Neuronal stem cell (in vitro differentiated cells): ENCODE measurements at regions not wholly inside any gene's neighbourhood (a gene's known extent, or its start where the extent isn't known, plus 50 kb on each side); places are given as distances from the start of the nearest gene placed in this dataset.

Experiments used
- DNase-seq: peaks from one replicate; pipeline ENCODE4 v3.0.0-alpha.2; 2013; ENCODE audit warnings: low spot score
- H2AFZ ChIP-seq: one replicate; pipeline ENCODE4 v1.6.1; 2013; ENCODE audit warnings: mild to moderate bottlenecking, low read length, inconsistent platforms
- H2AK5ac ChIP-seq: 2 replicates; pipeline ENCODE4 v1.6.1; 2013; ENCODE audit warnings: low read depth, mild to moderate bottlenecking, inconsistent platforms, low read length, moderate library complexity, mixed read lengths
- H2BK120ac ChIP-seq: 2 replicates; pipeline ENCODE4 v1.6.1; 2013; ENCODE audit warnings: low read depth, mild to moderate bottlenecking, inconsistent platforms, low read length, moderate library complexity, mixed read lengths
- H2BK12ac ChIP-seq: one replicate; pipeline ENCODE4 v1.6.1; 2013; ENCODE audit warnings: low read length, inconsistent platforms
- H2BK15ac ChIP-seq: 2 replicates; pipeline ENCODE4 v1.6.1; 2013; ENCODE audit warnings: mild to moderate bottlenecking, low read length, inconsistent platforms, mixed read lengths
- H2BK5ac ChIP-seq: one replicate; pipeline ENCODE4 v1.6.1; 2013; ENCODE audit warnings: inconsistent platforms, mild to moderate bottlenecking, low read length, moderate library complexity
- H3K14ac ChIP-seq: one replicate; pipeline ENCODE4 v1.6.1; 2013; ENCODE audit warnings: low read length, inconsistent platforms
- H3K18ac ChIP-seq: 2 replicates; pipeline ENCODE4 v1.6.1; 2013; ENCODE audit warnings: low read length, inconsistent platforms
- H3K23ac ChIP-seq: 2 replicates; pipeline ENCODE4 v1.6.1; 2013; ENCODE audit warnings: low read depth, mild to moderate bottlenecking, mixed read lengths, low read length, inconsistent platforms; ENCODE audit not compliant: poor library complexity
- H3K27ac ChIP-seq: replicated peaks from 3 replicates; pipeline ENCODE4 v1.5.1; 2013; ENCODE audit warnings: low read length, inconsistent platforms
- H3K27me3 ChIP-seq, 3 experiments: 2 replicates each; pipeline ENCODE4 v1.6.1; 2013; ENCODE audit warnings: low read length in 3 of 3, mild to moderate bottlenecking in 2 of 3, inconsistent platforms in 1 of 3, low read depth in 1 of 3, mixed read lengths in 1 of 3, moderate library complexity in 1 of 3; ENCODE audit not compliant: control insufficient read depth in 3 of 3, insufficient read depth in 3 of 3
- H3K36me3 ChIP-seq, 2 donors: replicated peaks in 1 of 2; 2 replicates each; pipeline ENCODE4 v1.6.1; 2013; ENCODE audit warnings: low read length in 2 of 2; ENCODE audit not compliant: control insufficient read depth in 2 of 2, insufficient read depth in 2 of 2
- H3K4ac ChIP-seq: 2 replicates; pipeline ENCODE4 v1.6.1; 2013; ENCODE audit warnings: inconsistent platforms, mild to moderate bottlenecking, low read length, moderate library complexity
- H3K4me1 ChIP-seq, 2 donors: 1 replicate in 1 of 2; 2 replicates in 1 of 2; pipeline ENCODE4 v1.6.1; 2013; ENCODE audit warnings: low read length in 2 of 2, low read depth in 1 of 2; ENCODE audit not compliant: control insufficient read depth in 2 of 2, insufficient read depth in 1 of 2
- H3K4me2 ChIP-seq: one replicate; pipeline ENCODE4 v1.6.1; 2013; ENCODE audit warnings: mild to moderate bottlenecking, low read length, inconsistent platforms; ENCODE audit not compliant: insufficient read depth, poor library complexity, severe bottlenecking
- H3K4me3 ChIP-seq, 2 donors: 2 replicates each; pipeline ENCODE4 v1.5.1; 2013; ENCODE audit warnings: low read length in 2 of 2, mild to moderate bottlenecking in 2 of 2, inconsistent platforms in 1 of 2, moderate library complexity in 1 of 2
- H3K79me1 ChIP-seq: one replicate; pipeline ENCODE4 v1.6.1; 2013; ENCODE audit warnings: low read depth, mild to moderate bottlenecking, inconsistent platforms, low read length, moderate library complexity
- H3K9ac ChIP-seq: one replicate; pipeline ENCODE4 v1.6.1; 2013; ENCODE audit warnings: mild to moderate bottlenecking, low read depth, low read length, inconsistent platforms; ENCODE audit not compliant: poor library complexity
- H3K9me3 ChIP-seq, 2 donors: replicated peaks in 1 of 2; 2 replicates each; pipeline versions ENCODE3 to v1.6.1; 2013; ENCODE audit warnings: low read length in 2 of 2, mild to moderate bottlenecking in 2 of 2, inconsistent platforms in 1 of 2, low read depth in 1 of 2, mixed read lengths in 1 of 2, moderate library complexity in 1 of 2; ENCODE audit not compliant: control insufficient read depth in 2 of 2, insufficient read depth in 1 of 2
- H4K8ac ChIP-seq: one replicate; pipeline ENCODE4 v1.6.1; 2013; ENCODE audit warnings: low read depth, mild to moderate bottlenecking, inconsistent platforms, low read length, moderate library complexity
- H4K91ac ChIP-seq: one replicate; pipeline ENCODE4 v1.6.1; 2013; ENCODE audit warnings: low read length, low read depth, mild to moderate bottlenecking, inconsistent platforms; ENCODE audit not compliant: poor library complexity
- WGBS, 2 donors: extraction: QIAGEN DNeasy Blood & Tissue Kit; methylation state at CpG; one replicate each; pipeline ENCODE4 v1.1.7; 2013; ENCODE audit warnings: missing lambda C conversion rate in 2 of 2, mixed read lengths in 1 of 2; ENCODE audit not compliant: insufficient read length in 2 of 2, insufficient replicate concordance in 1 of 2; ENCODE audit errors: extremely low coverage in 2 of 2; 5-methylcytosine and 5-hydroxymethylcytosine counted together

GRCh38 chr3:162517110-162517509 lies 1020.5 kb downstream of the OTOL1 start:
- Histone ChIP-seq H3K4me3 (no peak overlapping the region), H2BK15ac (no peak overlapping the region), H3K4me1 (no peaks in the 10 kb centered on the region)

GRCh38 chr3:162521669-162522068 lies 1025.1 kb downstream of the OTOL1 start:
- Histone ChIP-seq H3K9ac (no peak overlapping the region), H3K27ac (no peak overlapping the region), H2BK5ac (no peak overlapping the region), H3K36me3 (no peaks in the 10 kb centered on the region), H4K8ac (no peak overlapping the region), H2BK12ac (no peak overlapping the region), H3K23ac (no peak overlapping the region), H3K27me3 (no peaks in the 10 kb centered on the region), H2AK5ac (no peak overlapping the region), H2BK120ac (no peak overlapping the region), H3K9me3 (no peaks in the 10 kb centered on the region), H3K4me3 (no peak overlapping the region), H2BK15ac (no peak overlapping the region), H3K4me1 (no peaks in the 10 kb centered on the region), H3K14ac (no peak overlapping the region), H3K79me1 (no peaks in the 10 kb centered on the region), H3K4ac (no peak overlapping the region), H2AFZ (no peak overlapping the region), H4K91ac (no peak overlapping the region), H3K18ac (no peak overlapping the region), H3K4me2 (no peak overlapping the region)
- WGBS, 2 donors, result no CpG with 5 or more reads among the region's 2 CpGs
- no peak for DNase-seq

More at GRCh38 chr3:162517110-162517509, 1020.5 kb downstream of the OTOL1 start:
- H2BK12ac ChIP-seq, result no peak overlapping the region
- H3K79me1 ChIP-seq, result no peaks in the 10 kb centered on the region
- no peak overlapping the region for H3K27ac ChIP-seq
- H3K23ac ChIP-seq, result no peak overlapping the region
- H2BK120ac ChIP-seq, result no peak overlapping the region
- no peak overlapping the region for H3K14ac ChIP-seq
- H3K18ac ChIP-seq, result no peak overlapping the region
- H2BK5ac ChIP-seq, result no peak overlapping the region
- no peak for DNase-seq
- no peaks in the 10 kb centered on the region for H3K27me3 ChIP-seq
- no peak overlapping the region for H3K9ac ChIP-seq
- no peak overlapping the region for H3K4ac ChIP-seq
- H4K91ac ChIP-seq, result no peak overlapping the region
- H3K4me2 ChIP-seq, result no peak overlapping the region
- no peaks in the 10 kb centered on the region for H3K36me3 ChIP-seq
- no peaks in the 10 kb centered on the region for H3K9me3 ChIP-seq
- no peak overlapping the region for H4K8ac ChIP-seq
- no peak overlapping the region for H2AFZ ChIP-seq
- no peak overlapping the region for H2AK5ac ChIP-seq

- H4K91ac ChIP-seq, result no peak overlapping the region
- no peak overlapping the region for H2BK15ac ChIP-seq
- no peak overlapping the region for H3K18ac ChIP-seq
- no peak overlapping the region for H2BK5ac ChIP-seq
- H3K4me3 ChIP-seq, result no peak overlapping the region
- no peak overlapping the region for H3K4ac ChIP-seq
- H3K27me3 ChIP-seq, result no peaks in the 10 kb centered on the region
- H2AFZ ChIP-seq, result peak overlapping the region; percentile 51
- no peak overlapping the region for H2AK5ac ChIP-seq
- H2BK12ac ChIP-seq, result no peak overlapping the region
- H2BK120ac ChIP-seq, result no peak overlapping the region
- no peak overlapping the region for H3K9ac ChIP-seq
- H3K36me3 ChIP-seq, result no peaks in the 10 kb centered on the region
- no peak overlapping the region for H4K8ac ChIP-seq
- H3K4me2 ChIP-seq, result no peak overlapping the region
- no peak overlapping the region for H3K23ac ChIP-seq
- H3K14ac ChIP-seq, result no peak overlapping the region
- peaks cover 0 to 3% of the 10 kb centered on the region in 2 donors for H3K9me3 ChIP-seq
- H3K27ac ChIP-seq, result no peak overlapping the region
- DNase-seq, result no peak
- no peaks in the 10 kb centered on the region for H3K79me1 ChIP-seq
- no peaks in the 10 kb centered on the region for H3K4me1 ChIP-seq
- WGBS, 2 donors, result no CpG with 5 or more reads among the region's 2 CpGs
These were observed 1028.6 kb downstream of the OTOL1 start for GRCh38 chr3:162525066-162525742.

- no peak overlapping the region for H4K8ac ChIP-seq
These were observed 1029.2 kb downstream of the OTOL1 start for GRCh38 chr3:162525771-162526170.

More at GRCh38 chr3:162525771-162526170, 1029.2 kb downstream of the OTOL1 start:
- Histone ChIP-seq H2BK5ac (no peak overlapping the region), H3K27me3 (no peaks in the 10 kb centered on the region), H3K4me2 (no peak overlapping the region), H2AFZ (no peak overlapping the region), H3K18ac (no peak overlapping the region), H2BK15ac (no peak overlapping the region), H3K4me1 (no peaks in the 10 kb centered on the region), H3K23ac (no peak overlapping the region), H2AK5ac (no peak overlapping the region), H3K27ac (no peak overlapping the region), H3K9me3 (peaks cover 0 to 3% of the 10 kb centered on the region in 2 donors), H3K79me1 (no peaks in the 10 kb centered on the region), H3K9ac (no peak overlapping the region), H3K36me3 (no peaks in the 10 kb centered on the region), H3K4me3 (no peak overlapping the region), H4K91ac (no peak overlapping the region), H2BK12ac (no peak overlapping the region), H3K4ac (no peak overlapping the region), H2BK120ac (no peak overlapping the region), H3K14ac (no peak overlapping the region)
- DNase-seq, result no peak
- no CpG with 5 or more reads among the region's 4 CpGs for WGBS, 2 donors
